NT2/D1 (cell line): ENCODE measurements at regions not wholly inside any gene's neighbourhood (a gene's known extent, or its start where the extent isn't known, plus 50 kb on each side); places are given as distances from the start of the nearest gene placed in this dataset.

Source experiments
- SUZ12 ChIP-seq: IDR thresholded peaks from 2 replicates; pipeline ENCODE4 v1.6.1; 2011; ENCODE audit not compliant: insufficient read length, insufficient read depth; ENCODE audit errors: extremely low read depth
- YY1 ChIP-seq: IDR thresholded peaks from 2 replicates; pipeline ENCODE4 v1.6.1; 2011; ENCODE audit not compliant: insufficient read length, insufficient read depth

GRCh38 chr16:64654178-64654577 is 467.7 kb downstream of the CDH11 start:
- TF ChIP-seq YY1: no peak
- no peak for TF ChIP-seq SUZ12
